GM12878 (cell line): ENCODE measurements at regions not wholly inside any gene's neighbourhood (a gene's known extent, or its start where the extent isn't known, plus 50 kb on each side); places are given as distances from the start of the nearest gene placed in this dataset.

ENCODE experiments used
- CREB1 ChIP-seq: IDR thresholded peaks from 2 replicates; pipeline ENCODE4 v1.6.1; 2012; ENCODE audit warnings: low read depth, mild to moderate bottlenecking, inconsistent platforms
- POLR2A ChIP-seq: IDR thresholded peaks from 2 replicates; pipeline ENCODE4 v1.6.1; 2011; ENCODE audit warnings: low read depth, mild to moderate bottlenecking, low read length
- TCF3 ChIP-seq: IDR thresholded peaks from 2 replicates; pipeline ENCODE4 v1.6.1; 2012; ENCODE audit warnings: low read depth, mild to moderate bottlenecking, low read length, borderline replicate concordance; ENCODE audit not compliant: insufficient read depth
- TF ChIP-seq, protein P1 (sequence below), 3 experiments: IDR thresholded peaks in 2 of 3; conservative IDR thresholded peaks in 1 of 3; 2 replicates each; pipeline ENCODE4 v1.5.1; 2011; ENCODE audit warnings: low read depth in 3 of 3, low read length in 3 of 3, mild to moderate bottlenecking in 3 of 3, control low read depth in 2 of 3, moderate library complexity in 2 of 3, inconsistent platforms in 1 of 3, mixed read lengths in 1 of 3; ENCODE audit not compliant: control insufficient read depth in 2 of 3, insufficient read depth in 1 of 3; ENCODE audit errors: extremely low read depth in 1 of 3

DNA sequence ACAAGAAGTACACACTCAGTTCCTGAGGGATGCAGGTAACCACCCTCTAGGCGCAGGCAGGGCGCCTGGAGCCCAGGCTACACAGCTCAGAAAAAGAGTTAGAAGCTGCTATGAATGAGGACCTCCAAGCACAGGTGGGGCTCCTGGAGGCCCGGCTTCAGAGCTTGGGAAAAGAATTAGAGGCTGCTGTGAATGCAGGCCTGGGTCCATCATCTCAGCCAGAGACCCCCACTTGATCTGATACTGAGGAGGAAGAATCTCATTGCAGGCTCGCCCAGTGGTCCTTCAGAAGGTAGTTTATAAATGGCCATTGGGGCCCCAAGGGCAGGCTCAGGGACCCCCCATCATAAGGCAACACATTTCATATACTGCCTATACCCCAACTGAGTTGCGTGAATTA lies 556.4 kb downstream of the SLC6A15 start:
- TF ChIP-seq, protein P1, sequence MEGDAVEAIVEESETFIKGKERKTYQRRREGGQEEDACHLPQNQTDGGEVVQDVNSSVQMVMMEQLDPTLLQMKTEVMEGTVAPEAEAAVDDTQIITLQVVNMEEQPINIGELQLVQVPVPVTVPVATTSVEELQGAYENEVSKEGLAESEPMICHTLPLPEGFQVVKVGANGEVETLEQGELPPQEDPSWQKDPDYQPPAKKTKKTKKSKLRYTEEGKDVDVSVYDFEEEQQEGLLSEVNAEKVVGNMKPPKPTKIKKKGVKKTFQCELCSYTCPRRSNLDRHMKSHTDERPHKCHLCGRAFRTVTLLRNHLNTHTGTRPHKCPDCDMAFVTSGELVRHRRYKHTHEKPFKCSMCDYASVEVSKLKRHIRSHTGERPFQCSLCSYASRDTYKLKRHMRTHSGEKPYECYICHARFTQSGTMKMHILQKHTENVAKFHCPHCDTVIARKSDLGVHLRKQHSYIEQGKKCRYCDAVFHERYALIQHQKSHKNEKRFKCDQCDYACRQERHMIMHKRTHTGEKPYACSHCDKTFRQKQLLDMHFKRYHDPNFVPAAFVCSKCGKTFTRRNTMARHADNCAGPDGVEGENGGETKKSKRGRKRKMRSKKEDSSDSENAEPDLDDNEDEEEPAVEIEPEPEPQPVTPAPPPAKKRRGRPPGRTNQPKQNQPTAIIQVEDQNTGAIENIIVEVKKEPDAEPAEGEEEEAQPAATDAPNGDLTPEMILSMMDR (IDR thresholded peaks at IDR 0.05 in 2 of 3, conservative IDR thresholded peaks at IDR 0.05 in 1 of 3; ENCODE audit: control insufficient read depth in 2 of 3, extremely low read depth in 1 of 3, insufficient read depth in 1 of 3, low read depth in 3 of 3, low read length in 3 of 3): no peak
- TF ChIP-seq TCF3: no peak
- no peak for TF ChIP-seq POLR2A
- no peak for TF ChIP-seq CREB1
